ENCODE measurements at regions not wholly inside any gene's neighbourhood (a gene's known extent, or its start where the extent isn't known, plus 50 kb on each side); places are given as distances from the start of the nearest gene placed in this dataset.

- no peak overlapping the region for H3K27ac ChIP-seq
Observed at GRCh38 chr4:12050357-12050756, 621.7 kb upstream of the HS3ST1 start.

DNA sequence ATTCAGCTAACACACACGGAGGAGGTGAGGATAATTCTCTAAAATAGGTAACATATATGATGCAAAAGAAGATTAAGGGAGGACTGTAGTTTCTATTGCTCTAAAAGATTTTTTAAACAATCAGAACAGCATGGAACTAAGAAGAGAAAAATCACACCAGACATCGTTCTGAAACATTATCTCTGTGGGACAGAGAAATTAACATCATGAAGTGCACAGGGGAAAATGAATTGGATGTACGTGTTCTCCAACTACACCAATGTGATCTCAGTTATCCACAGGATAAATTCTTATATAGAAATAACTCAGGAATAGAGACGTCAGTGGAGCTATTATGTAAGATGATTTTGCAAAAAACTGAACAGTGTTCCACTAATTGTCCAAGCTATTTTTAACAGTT lies 614.1 kb upstream of the HS3ST1 start:
- H3K9me3 ChIP-seq (replicated peaks in 1 of 3): no peaks in the 10 kb centered on the region
- no peaks in the 10 kb centered on the region for H3K4me1 ChIP-seq (replicated peaks in 1 of 2)
- no peaks in the 10 kb centered on the region for H3K27me3 ChIP-seq
- no peak for DNase-seq
- no peaks in the 10 kb centered on the region for H3K36me3 ChIP-seq (replicated peaks in 1 of 2)
- intact Hi-C loops (cut with DNase I): no loop called here
- no peak for TF ChIP-seq CTCF (IDR thresholded peaks at IDR 0.05)
- TF ChIP-seq POLR2A (IDR thresholded peaks at IDR 0.05): no peak
- H3K4me3 ChIP-seq: no peak overlapping the region
- no peak overlapping the region for H3K27ac ChIP-seq
- WGBS, 4 donors: 70 to 79% (median 76%) methylated on average over 4 of the region's 4 CpGs

More at GRCh38 chr4:12050357-12050756, 621.7 kb upstream of the HS3ST1 start:
- no peak for DNase-seq
- no peak for TF ChIP-seq CTCF (IDR thresholded peaks at IDR 0.05)
- no peak for TF ChIP-seq POLR2A (IDR thresholded peaks at IDR 0.05)
- H3K36me3 ChIP-seq (replicated peaks in 1 of 2): no peaks in the 10 kb centered on the region
- no peaks in the 10 kb centered on the region for H3K9me3 ChIP-seq (replicated peaks in 1 of 3)
- H3K4me1 ChIP-seq (replicated peaks in 1 of 2): no peaks in the 10 kb centered on the region
- H3K27me3 ChIP-seq: no peaks in the 10 kb centered on the region
- H3K4me3 ChIP-seq: no peak overlapping the region
- intact Hi-C loops (cut with DNase I): no loop called here

DNA sequence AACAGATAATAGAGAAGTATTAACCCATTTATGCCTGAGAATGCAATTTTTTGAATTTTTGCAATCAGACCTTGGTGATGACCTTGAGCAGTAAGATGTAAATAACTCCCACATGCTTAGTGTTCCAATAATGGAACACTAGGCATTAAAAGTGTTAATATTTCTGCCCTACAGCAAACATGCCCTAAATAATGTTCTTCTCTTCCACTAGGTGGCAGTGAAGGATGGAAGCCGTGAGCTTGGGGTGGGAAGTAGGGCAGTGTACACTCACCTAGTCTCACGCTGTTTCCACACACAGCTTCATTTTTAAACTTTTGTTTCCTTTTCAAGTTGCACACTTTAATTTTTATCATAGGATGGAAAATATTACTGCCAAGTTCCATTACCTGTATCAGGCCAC lies 613.1 kb upstream of the HS3ST1 start:
- Histone ChIP-seq H3K9me3 (replicated peaks in 1 of 3) (no peaks in the 10 kb centered on the region), H3K4me3 (no peak overlapping the region), H3K27me3 (no peaks in the 10 kb centered on the region), H3K4me1 (replicated peaks in 1 of 2) (no peaks in the 10 kb centered on the region), H3K27ac (no peak overlapping the region), H3K36me3 (replicated peaks in 1 of 2) (no peaks in the 10 kb centered on the region)
- 55 to 63% (median 60%) methylated on average over 2 of the region's 2 CpGs for WGBS, 4 donors
- TF ChIP-seq POLR2A (IDR thresholded peaks at IDR 0.05): no peak
- TF ChIP-seq CTCF (IDR thresholded peaks at IDR 0.05): peak in 3 of 6 experiments; percentile 24 to 37 (median 34)
- intact Hi-C loops (cut with DNase I): no loop called here
- no peak for DNase-seq

DNA sequence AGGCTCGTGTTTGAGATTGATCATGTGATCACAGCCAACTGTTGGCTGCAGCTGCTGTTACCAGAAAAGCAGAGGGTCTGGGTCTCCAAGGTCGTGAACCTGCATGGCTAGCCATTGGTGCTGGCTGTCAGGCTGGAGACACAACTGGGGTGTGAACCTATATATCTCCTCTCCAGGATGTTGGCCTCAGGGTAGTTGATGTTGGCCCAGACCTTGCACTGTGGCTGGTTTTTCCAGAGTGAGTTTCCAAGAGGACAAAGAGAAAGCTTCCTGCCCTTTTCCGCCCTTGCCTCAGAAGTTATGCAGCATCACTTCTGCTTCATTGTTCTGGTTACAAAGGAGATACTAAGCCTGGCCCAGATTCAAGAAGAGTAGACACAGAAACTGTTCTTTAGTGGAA lies 607.8 kb upstream of the HS3ST1 start:
- no peaks in the 10 kb centered on the region for H3K9me3 ChIP-seq (replicated peaks in 1 of 3)
- H3K4me1 ChIP-seq (replicated peaks in 1 of 2): no peaks in the 10 kb centered on the region
- WGBS, 4 donors: 59 to 67% (median 64%) methylated on average over 2 to 3 of the region's 3 CpGs
- intact Hi-C loops (cut with DNase I): no loop called here
- no peak for TF ChIP-seq CTCF (IDR thresholded peaks at IDR 0.05)
- TF ChIP-seq POLR2A (IDR thresholded peaks at IDR 0.05): no peak
- no peaks in the 10 kb centered on the region for H3K27me3 ChIP-seq
- DNase-seq: peak in 1 of 7 donors; percentile 12
- no peak overlapping the region for H3K27ac ChIP-seq
- H3K36me3 ChIP-seq (replicated peaks in 1 of 2): no peaks in the 10 kb centered on the region
- no peak overlapping the region for H3K4me3 ChIP-seq
